Sciatic nerve (tissue), 2 donors: ENCODE measurements at regions not wholly inside any gene's neighbourhood (a gene's known extent, or its start where the extent isn't known, plus 50 kb on each side); places are given as distances from the start of the nearest gene placed in this dataset.
A peak's percentile ranks its signal among the peaks of the same experiment; 100 is the strongest.

ENCODE experiments used
- ATAC-seq: fragments of 200-7000 bp; cut with Tn5 transposase; one replicate; pipeline ENCODE4 v1.9.1; 2020; ENCODE audit warnings: mild to moderate bottlenecking, moderate library complexity
- DNase-seq: peaks from one replicate; pipeline ENCODE4 v3.0.0-alpha.2; 2020; ENCODE audit warnings: low spot score
- intact Hi-C: fragments of 100-400 bp; cut with DNase I; formaldehyde crosslinking; loops from one replicate; pipeline ENCODE4 v1.14.2; 2022
- donor health status: DM: no; HTN: no; CAD: no.
- donor health status: DM: no; HTN: no; CAD: no.

GRCh38 chr13:112639521-112639920 is 50.3 kb upstream of the ATP11A start:
- DNase-seq, result peak; percentile 10
- no peak for ATAC-seq

GRCh38 chr13:112638919-112639318 is 50.9 kb upstream of the ATP11A start:
- ATAC-seq (no peak), DNase-seq (peak; percentile 42)
- intact Hi-C loops, result no loop called here

More at GRCh38 chr13:112639521-112639920, 50.3 kb upstream of the ATP11A start:
- intact Hi-C loops, result no loop called here

GRCh38 chr13:112638157-112638750 is 50.3 kb upstream of the TUBGCP3 start:
- intact Hi-C loops, result no loop called here
- ATAC-seq, result no peak

More at GRCh38 chr13:112638157-112638750, 50.3 kb upstream of the TUBGCP3 start:
- peak; percentile 41 for DNase-seq
